ENCODE measurements at regions not wholly inside any gene's neighbourhood (a gene's known extent, or its start where the extent isn't known, plus 50 kb on each side); places are given as distances from the start of the nearest gene placed in this dataset.

GRCh38 chr17:59512844-59513385, 52.5 kb upstream of the DHX40 start:
- no peak for DNase-seq (ENCODE audit: low read depth, low spot score)
- H3K4me3 ChIP-seq (ENCODE audit: low read depth, low read length), result no peak overlapping the region
- CTCF ChIA-PET, result interaction anchor here (1.8 to 4.0 kb wide), 2 partner anchors 9 to 183 kb away, joined by 5 to 24 read pairs; no protein-coding TSS in a partner anchor
- no peak for TF ChIP-seq CTCF (IDR thresholded peaks at IDR 0.05; ENCODE audit: insufficient read depth, low read length, missing control alignments)
- POLR2A ChIA-PET, result no interaction called here

- ChIA-PET CTCF (interaction anchor here (1.8 to 4.0 kb wide), 2 partner anchors 8 to 185 kb away, joined by 5 to 24 read pairs; no protein-coding TSS in a partner anchor), POLR2A (no interaction called here)
- H3K4me3 ChIP-seq (ENCODE audit: low read depth, low read length), result no peak overlapping the region
- DNase-seq (ENCODE audit: low read depth, low spot score), result no peak
- no peak for TF ChIP-seq CTCF (IDR thresholded peaks at IDR 0.05; ENCODE audit: insufficient read depth, low read length, missing control alignments)
Measured at GRCh38 chr17:59513934-59514841, 51.2 kb upstream of the DHX40 start.

Data from AG04449 (cell line).